ENCODE measurements at regions not wholly inside any gene's neighbourhood (a gene's known extent, or its start where the extent isn't known, plus 50 kb on each side); places are given as distances from the start of the nearest gene placed in this dataset.

DNA sequence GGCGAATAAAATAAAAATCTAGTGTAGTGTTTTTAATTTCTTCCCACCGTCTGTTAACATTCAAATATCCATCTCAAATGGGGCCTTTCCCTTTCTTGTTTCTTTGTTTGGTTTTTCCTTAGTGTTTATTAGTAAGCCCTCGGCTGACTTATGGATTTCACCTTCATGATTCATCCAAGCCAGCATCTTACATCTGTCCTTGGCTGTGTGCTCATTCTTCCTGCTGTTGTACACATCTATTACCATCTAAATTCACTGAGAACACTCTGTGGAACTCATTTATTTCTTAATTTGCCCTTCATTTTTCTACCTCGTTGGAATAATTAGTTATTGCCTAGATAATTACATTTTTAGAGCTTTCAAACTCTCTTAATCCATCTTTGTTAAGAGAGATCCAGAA, 84.9 kb downstream of the SPCS3 start:
- TF ChIP-seq, protein P1, sequence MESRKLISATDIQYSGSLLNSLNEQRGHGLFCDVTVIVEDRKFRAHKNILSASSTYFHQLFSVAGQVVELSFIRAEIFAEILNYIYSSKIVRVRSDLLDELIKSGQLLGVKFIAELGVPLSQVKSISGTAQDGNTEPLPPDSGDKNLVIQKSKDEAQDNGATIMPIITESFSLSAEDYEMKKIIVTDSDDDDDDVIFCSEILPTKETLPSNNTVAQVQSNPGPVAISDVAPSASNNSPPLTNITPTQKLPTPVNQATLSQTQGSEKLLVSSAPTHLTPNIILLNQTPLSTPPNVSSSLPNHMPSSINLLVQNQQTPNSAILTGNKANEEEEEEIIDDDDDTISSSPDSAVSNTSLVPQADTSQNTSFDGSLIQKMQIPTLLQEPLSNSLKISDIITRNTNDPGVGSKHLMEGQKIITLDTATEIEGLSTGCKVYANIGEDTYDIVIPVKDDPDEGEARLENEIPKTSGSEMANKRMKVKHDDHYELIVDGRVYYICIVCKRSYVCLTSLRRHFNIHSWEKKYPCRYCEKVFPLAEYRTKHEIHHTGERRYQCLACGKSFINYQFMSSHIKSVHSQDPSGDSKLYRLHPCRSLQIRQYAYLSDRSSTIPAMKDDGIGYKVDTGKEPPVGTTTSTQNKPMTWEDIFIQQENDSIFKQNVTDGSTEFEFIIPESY (IDR thresholded peaks at IDR 0.05; ENCODE audit: extremely low read depth, insufficient replicate concordance, low read length) = no peak
- TF ChIP-seq, protein P2, sequence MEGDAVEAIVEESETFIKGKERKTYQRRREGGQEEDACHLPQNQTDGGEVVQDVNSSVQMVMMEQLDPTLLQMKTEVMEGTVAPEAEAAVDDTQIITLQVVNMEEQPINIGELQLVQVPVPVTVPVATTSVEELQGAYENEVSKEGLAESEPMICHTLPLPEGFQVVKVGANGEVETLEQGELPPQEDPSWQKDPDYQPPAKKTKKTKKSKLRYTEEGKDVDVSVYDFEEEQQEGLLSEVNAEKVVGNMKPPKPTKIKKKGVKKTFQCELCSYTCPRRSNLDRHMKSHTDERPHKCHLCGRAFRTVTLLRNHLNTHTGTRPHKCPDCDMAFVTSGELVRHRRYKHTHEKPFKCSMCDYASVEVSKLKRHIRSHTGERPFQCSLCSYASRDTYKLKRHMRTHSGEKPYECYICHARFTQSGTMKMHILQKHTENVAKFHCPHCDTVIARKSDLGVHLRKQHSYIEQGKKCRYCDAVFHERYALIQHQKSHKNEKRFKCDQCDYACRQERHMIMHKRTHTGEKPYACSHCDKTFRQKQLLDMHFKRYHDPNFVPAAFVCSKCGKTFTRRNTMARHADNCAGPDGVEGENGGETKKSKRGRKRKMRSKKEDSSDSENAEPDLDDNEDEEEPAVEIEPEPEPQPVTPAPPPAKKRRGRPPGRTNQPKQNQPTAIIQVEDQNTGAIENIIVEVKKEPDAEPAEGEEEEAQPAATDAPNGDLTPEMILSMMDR (IDR thresholded peaks at IDR 0.05 in 2 of 3, conservative IDR thresholded peaks at IDR 0.05 in 1 of 3; ENCODE audit: borderline replicate concordance in 1 of 3, insufficient read depth in 1 of 3, low read depth in 2 of 3, low read length in 2 of 3) = no peak
- TF ChIP-seq EZH2 (IDR thresholded peaks at IDR 0.05) (no peak), YY1 (IDR thresholded peaks at IDR 0.05; ENCODE audit: extremely low read depth, insufficient replicate concordance, low read depth, low read length) (no peak), TCF7L2 (IDR thresholded peaks at IDR 0.05; ENCODE audit: borderline replicate concordance, extremely low read depth, insufficient read depth, insufficient read length) (no peak), POLR2A (IDR thresholded peaks at IDR 0.05; ENCODE audit: borderline replicate concordance, extremely low read depth, insufficient read depth, insufficient read length) (no peak)
